OCI-LY1 (cell line): ENCODE measurements at regions not wholly inside any gene's neighbourhood (a gene's known extent, or its start where the extent isn't known, plus 50 kb on each side); places are given as distances from the start of the nearest gene placed in this dataset.

Source experiments
- CTCF ChIP-seq: fragments of 200-600 bp; sonication (generic), shearing (Covaris generic); IDR thresholded peaks from 2 replicates; pipeline ENCODE4 v1.5.1; 2017; ENCODE audit warnings: mild to moderate bottlenecking, antibody characterized with exemption, low read length, moderate library complexity, mixed read lengths
- EZH2 ChIP-seq: fragments of 200-600 bp; sonication (generic), shearing (Covaris generic); IDR thresholded peaks from 2 replicates; pipeline ENCODE4 v1.8.0; 2017; ENCODE audit warnings: borderline replicate concordance, mixed run types, mild to moderate bottlenecking, antibody characterized with exemption, low read length, moderate library complexity, mixed read lengths

GRCh38 chr2:128439031-128439790, 120.5 kb upstream of the HS6ST1 start:
- TF ChIP-seq CTCF (no peak), EZH2 (no peak)
